ENCODE measurements at regions not wholly inside any gene's neighbourhood (a gene's known extent, or its start where the extent isn't known, plus 50 kb on each side); places are given as distances from the start of the nearest gene placed in this dataset.

DNA sequence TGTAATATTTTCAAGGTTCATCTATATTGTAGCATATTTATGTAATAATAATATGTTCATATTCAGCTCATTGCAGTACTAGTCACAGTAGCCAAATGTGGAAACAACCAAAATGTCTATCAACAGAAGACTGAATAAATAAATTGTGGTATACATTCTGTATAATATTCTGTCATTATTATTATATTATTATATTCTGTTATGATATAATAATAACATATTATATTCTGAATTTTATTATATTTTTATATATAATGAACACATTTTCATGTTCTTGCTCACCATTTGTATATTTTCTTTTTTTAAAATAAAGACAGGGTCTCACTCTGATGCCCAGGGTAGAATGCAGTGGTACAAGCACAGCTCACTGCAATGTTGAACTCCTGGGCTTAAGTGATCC lies 91.2 kb upstream of the STARD3NL start:
- no peak for DNase-seq

GRCh38 chr7:38102507-38102906 lies 75.5 kb upstream of the STARD3NL start:
- no peak for DNase-seq

DNA sequence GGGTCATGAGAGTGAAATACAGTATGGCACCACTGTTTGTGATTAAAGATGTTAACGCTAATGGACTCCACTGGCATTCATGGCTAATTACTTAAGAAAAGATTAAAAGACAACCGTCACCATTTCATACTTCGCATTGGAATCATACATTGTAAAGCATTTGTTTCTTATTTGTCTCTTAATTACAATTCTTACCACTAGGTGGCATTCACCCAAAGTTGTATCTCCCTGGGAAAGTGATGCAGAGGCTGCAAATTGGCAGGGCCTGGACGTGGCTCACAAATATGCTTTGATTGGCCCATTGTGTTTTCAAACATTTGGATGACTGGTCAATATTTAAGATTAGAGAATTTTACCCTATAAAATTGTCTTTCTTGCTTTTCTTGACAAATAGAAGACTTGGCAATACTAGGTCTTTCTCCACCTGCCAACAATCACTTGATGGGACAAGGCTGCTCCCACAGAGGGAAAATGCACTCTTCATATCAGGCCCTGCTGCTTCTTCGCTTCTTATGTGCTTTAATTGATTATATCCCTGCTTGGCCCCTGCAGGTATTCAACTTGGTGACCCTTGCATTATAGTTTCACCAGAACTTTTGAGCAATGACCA lies 72.1 kb upstream of the STARD3NL start:
- DNase-seq = peak; percentile 2 to 62

DNA sequence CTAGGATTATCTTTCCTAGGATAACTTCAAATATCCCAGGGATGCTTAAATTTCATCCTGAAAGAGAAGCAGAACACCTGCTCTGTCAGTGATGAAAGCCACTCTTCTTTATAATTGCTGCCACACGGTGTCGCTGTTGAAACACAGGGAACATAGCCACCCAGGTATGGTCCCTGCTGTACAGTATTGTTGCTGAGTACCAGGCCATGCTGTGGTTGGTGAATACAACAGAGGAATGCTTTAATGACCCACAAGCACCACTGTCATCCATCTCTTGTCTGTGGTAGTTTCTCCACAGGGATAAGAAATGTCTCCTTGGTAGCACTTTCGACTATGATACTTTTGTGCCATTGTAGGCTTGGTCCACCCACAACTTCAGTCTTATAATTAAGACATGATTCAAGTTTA lies 70.6 kb upstream of the STARD3NL start:
- DNase-seq = peak; percentile 60 to 76

DNA sequence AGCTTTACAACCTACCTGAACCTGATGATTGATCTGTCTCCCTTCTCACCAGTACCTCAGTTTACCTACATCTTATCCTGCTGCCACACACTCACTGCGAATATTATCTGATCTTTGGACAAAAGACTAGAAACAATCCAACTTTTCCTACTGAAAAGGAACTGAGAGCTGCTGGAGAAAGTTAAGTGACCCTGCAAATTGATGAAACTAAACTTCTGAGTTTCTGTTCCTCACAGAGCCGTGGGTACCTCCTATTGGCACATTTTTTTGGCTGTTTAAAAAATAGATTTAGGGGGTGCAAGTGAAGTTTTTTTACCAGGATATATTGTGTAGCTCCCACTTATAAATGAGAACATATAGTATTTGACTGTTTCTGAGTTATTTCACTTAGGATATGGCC lies 66.0 kb upstream of the STARD3NL start:
- no peak for DNase-seq

- no peak for DNase-seq
These were observed 58.0 kb upstream of the STARD3NL start for GRCh38 chr7:38120076-38120475.

GRCh38 chr7:38122501-38122900 lies 55.5 kb upstream of the STARD3NL start:
- no peak for DNase-seq

GRCh38 chr7:38123494-38123893 lies 54.6 kb upstream of the STARD3NL start:
- DNase-seq = no peak

DNA sequence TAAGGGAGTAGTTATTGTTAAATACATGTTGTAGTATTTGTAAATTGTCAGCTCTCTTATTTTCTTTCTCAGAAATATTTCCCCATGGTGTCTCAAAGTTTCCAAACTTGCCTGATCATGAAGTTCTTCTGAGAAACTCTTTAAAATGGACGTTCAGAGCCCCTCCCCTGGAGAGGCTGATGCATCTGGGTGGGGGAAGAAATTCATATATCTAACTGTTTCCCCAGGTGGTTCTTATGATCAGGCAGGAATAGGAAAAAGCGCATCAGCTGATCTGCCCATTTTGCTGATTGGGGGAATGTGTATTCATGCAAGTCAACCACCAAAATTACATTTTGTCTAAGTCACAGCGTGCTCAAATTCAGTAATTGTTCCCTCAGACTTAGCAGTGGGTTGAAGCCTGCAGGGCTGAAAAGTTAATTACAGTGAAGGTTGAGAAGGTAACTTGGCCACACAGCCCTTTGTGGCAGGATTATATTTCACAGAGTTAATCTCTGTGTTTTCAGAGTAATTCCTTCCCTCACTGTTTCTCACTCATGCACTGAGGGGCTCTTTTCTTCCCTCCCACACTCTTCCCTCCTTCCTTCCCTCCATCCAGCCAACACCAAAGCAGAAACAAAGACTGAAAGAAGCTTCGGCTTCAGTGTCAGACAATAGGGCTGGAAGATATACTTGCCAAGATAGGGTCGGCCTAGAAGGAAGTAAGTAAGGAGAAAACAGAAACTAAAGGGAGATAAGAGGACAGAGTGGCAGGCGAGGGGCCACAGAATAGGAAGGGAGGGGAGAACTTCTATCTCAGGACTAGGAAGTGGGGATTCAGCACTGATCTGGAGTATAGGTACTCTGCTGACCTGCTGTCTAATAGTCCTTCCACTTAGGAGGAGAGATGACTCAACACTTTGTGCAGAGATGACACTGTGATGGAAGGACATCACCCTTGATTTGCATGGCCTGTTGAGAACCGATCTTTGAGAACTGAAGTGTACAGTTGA lies 50.5 kb upstream of the STARD3NL start:
- DNase-seq = no peak
